H1 (cell line): ENCODE measurements at regions not wholly inside any gene's neighbourhood (a gene's known extent, or its start where the extent isn't known, plus 50 kb on each side); places are given as distances from the start of the nearest gene placed in this dataset.

Experiments
- NANOG ChIP-seq: IDR thresholded peaks from 2 replicates; pipeline ENCODE4 v1.6.1; 2011; ENCODE audit warnings: low read length, low read depth, mild to moderate bottlenecking, inconsistent platforms; ENCODE audit not compliant: insufficient read depth, poor library complexity, severe bottlenecking
- RNF2 ChIP-seq: fragments of 200-900, 300-1000 bp; sonication (generic); IDR thresholded peaks from 2 replicates; pipeline ENCODE4 v1.7.1; 2016; ENCODE audit warnings: borderline replicate concordance, low read depth, mild to moderate bottlenecking, antibody characterized with exemption, low read length; ENCODE audit not compliant: poor library complexity, severe bottlenecking; ENCODE audit errors: missing control alignments
- TEAD4 ChIP-seq: IDR thresholded peaks from 2 replicates; pipeline ENCODE4 v1.6.1; 2012; ENCODE audit warnings: low read depth, low read length, inconsistent platforms, mixed read lengths
- USF2 ChIP-seq: IDR thresholded peaks from 2 replicates; pipeline ENCODE4 v1.6.1; 2011; ENCODE audit warnings: low read length, improper control_type of control experiment

- no peak for TF ChIP-seq USF2
- TF ChIP-seq NANOG: no peak
- TF ChIP-seq RNF2: no peak
- no peak for TF ChIP-seq TEAD4
Measured at GRCh38 chr3:70488816-70489215, 176.4 kb upstream of the MDFIC2 start (continued).
